Mesendoderm (in vitro differentiated cells): ENCODE measurements at regions not wholly inside any gene's neighbourhood (a gene's known extent, or its start where the extent isn't known, plus 50 kb on each side); places are given as distances from the start of the nearest gene placed in this dataset.

Experiments
- DNase-seq: peaks from one replicate; pipeline ENCODE4 v3.0.0; 2013
- H2AK5ac ChIP-seq: 2 replicates; pipeline ENCODE4 v1.6.1; 2013; ENCODE audit warnings: low read length, inconsistent platforms
- H2BK120ac ChIP-seq: 2 replicates; pipeline ENCODE4 v1.6.1; 2013; ENCODE audit warnings: low read depth, mild to moderate bottlenecking, low read length, moderate library complexity, mixed read lengths
- H2BK15ac ChIP-seq: replicated peaks from 2 replicates; pipeline ENCODE4 v1.6.1; 2013; ENCODE audit warnings: low read depth, mild to moderate bottlenecking, moderate library complexity
- H2BK5ac ChIP-seq: 2 replicates; pipeline ENCODE4 v1.6.1; 2013; ENCODE audit warnings: low read length, inconsistent platforms
- H3K18ac ChIP-seq: 2 replicates; pipeline ENCODE4 v1.6.1; 2013; ENCODE audit warnings: mild to moderate bottlenecking, low read length, mixed read lengths
- H3K23ac ChIP-seq: one replicate; pipeline ENCODE4 v1.6.1; 2013; ENCODE audit warnings: low read length
- H3K27ac ChIP-seq: 2 replicates; pipeline ENCODE4 v1.5.1; 2013; ENCODE audit warnings: low read depth, mild to moderate bottlenecking, inconsistent platforms, low read length, moderate library complexity
- H3K27me3 ChIP-seq: 2 replicates; pipeline ENCODE4 v1.6.1; 2013; ENCODE audit warnings: low read length, control low read depth, mild to moderate bottlenecking, inconsistent platforms; ENCODE audit not compliant: insufficient read depth, poor library complexity
- H3K36me3 ChIP-seq: 2 replicates; pipeline ENCODE4 v1.6.1; 2013; ENCODE audit warnings: low read length, inconsistent platforms; ENCODE audit not compliant: control insufficient read depth, insufficient read depth
- H3K4ac ChIP-seq: one replicate; pipeline ENCODE4 v1.6.1; 2013; ENCODE audit warnings: low read depth, mild to moderate bottlenecking, low read length, moderate library complexity
- H3K4me1 ChIP-seq: 2 replicates; pipeline ENCODE4 v1.6.1; 2013; ENCODE audit warnings: low read depth, low read length, inconsistent platforms; ENCODE audit not compliant: control insufficient read depth
- H3K4me2 ChIP-seq: 2 replicates; pipeline ENCODE4 v1.6.1; 2013; ENCODE audit warnings: low read length
- H3K4me3 ChIP-seq: 2 replicates; pipeline ENCODE4 v1.5.1; 2013; ENCODE audit warnings: mild to moderate bottlenecking, low read length
- H3K56ac ChIP-seq: one replicate; pipeline ENCODE4 v1.6.1; 2013; ENCODE audit warnings: low read length
- H3K79me1 ChIP-seq: 2 replicates; pipeline ENCODE4 v1.6.1; 2013; ENCODE audit warnings: low read length, inconsistent platforms
- H3K79me2 ChIP-seq: 2 replicates; pipeline ENCODE4 v1.6.1; 2013; ENCODE audit warnings: mild to moderate bottlenecking, low read length; ENCODE audit not compliant: control insufficient read depth, insufficient read depth
- H3K9ac ChIP-seq: 2 replicates; pipeline ENCODE4 v1.6.1; 2013; ENCODE audit warnings: low read length, inconsistent platforms
- H4K5ac ChIP-seq: one replicate; pipeline ENCODE4 v1.6.1; 2013; ENCODE audit warnings: low read length
- H4K8ac ChIP-seq: one replicate; pipeline ENCODE4 v1.6.1; 2013; ENCODE audit warnings: low read depth, mild to moderate bottlenecking, control low read depth, low read length, moderate library complexity
- WGBS: extraction: QIAGEN DNeasy Blood & Tissue Kit; methylation state at CpG from one replicate; pipeline ENCODE4 v1.1.7; 2013; ENCODE audit warnings: low lambda C conversion rate, missing lambda C conversion rate; ENCODE audit not compliant: insufficient coverage; ENCODE audit errors: extremely low coverage; 5-methylcytosine and 5-hydroxymethylcytosine counted together

DNA sequence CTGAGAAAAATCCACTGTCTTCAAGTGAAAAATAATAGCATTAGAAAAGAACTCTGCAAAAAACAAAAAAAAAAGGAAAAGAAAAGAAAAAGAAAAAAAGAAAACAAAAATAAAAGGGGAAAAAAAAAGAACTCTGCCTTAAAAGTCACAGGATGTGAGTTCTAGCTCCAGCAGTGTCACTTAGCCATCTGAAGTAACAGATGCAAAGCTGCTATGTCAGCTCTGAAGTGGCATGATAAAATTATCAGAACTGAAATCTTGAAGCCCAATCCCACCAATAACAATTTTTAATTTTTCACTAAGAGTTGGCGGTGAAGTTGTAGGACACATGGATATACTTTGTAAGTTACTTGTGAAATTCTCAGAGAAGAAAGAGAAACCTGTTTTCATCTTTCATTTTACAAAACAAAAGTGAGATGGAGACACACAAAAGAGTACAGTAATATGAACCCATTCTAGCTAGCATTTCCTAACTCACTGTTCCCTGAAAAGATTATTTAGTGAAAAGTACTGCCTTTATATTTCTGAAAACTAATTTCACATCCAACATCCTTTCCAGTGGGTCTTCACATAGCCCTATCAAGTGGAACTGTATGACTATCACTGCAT, 103.5 kb downstream of the ELAPOR2 start:
- DNase-seq = no peak
- H3K4ac ChIP-seq = no peak overlapping the region
- H2BK120ac ChIP-seq = no peak overlapping the region
- peaks cover 3% of the 10 kb centered on the region for H3K4me1 ChIP-seq
- H4K8ac ChIP-seq = no peak overlapping the region
- no peaks in the 10 kb centered on the region for H3K79me1 ChIP-seq
- no peak overlapping the region for H2AK5ac ChIP-seq
- no peak overlapping the region for H3K4me2 ChIP-seq
- no peak overlapping the region for H2BK5ac ChIP-seq
- H3K36me3 ChIP-seq = no peaks in the 10 kb centered on the region
- H3K18ac ChIP-seq = no peak overlapping the region
- no peak overlapping the region for H2BK15ac ChIP-seq
- WGBS = no CpG with 5 or more reads among the region's 1 CpG
- H3K27ac ChIP-seq = no peak overlapping the region
- H3K79me2 ChIP-seq = no peaks in the 10 kb centered on the region
- no peaks in the 10 kb centered on the region for H3K27me3 ChIP-seq
- H4K5ac ChIP-seq = no peak overlapping the region
- H3K4me3 ChIP-seq = no peak overlapping the region
- H3K9ac ChIP-seq = no peak overlapping the region
- no peak overlapping the region for H3K56ac ChIP-seq
- H3K23ac ChIP-seq = no peak overlapping the region

DNA sequence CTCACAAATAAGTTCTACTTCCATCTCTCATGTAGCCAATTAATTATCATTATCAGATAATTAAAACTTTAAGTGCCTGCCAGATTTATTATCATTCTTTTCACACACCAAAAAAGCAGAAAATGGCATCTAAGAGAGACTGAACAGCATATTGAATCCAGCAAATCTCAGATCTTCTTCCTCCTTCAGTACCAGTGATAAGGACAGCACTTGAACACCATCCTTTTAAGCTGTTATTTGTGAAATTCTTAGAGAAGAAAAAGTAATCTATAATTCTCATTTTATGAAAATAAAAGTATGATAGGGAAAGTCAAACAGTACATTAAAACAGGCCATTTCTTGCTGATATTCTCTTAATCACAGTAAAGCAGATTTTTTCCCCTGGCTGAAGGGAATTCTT, 104.5 kb downstream of the ELAPOR2 start:
- no peak overlapping the region for H2BK120ac ChIP-seq
- H3K36me3 ChIP-seq = no peaks in the 10 kb centered on the region
- H3K79me2 ChIP-seq = no peaks in the 10 kb centered on the region
- peaks cover 3% of the 10 kb centered on the region for H3K4me1 ChIP-seq
- H3K27me3 ChIP-seq = no peaks in the 10 kb centered on the region
- H2BK15ac ChIP-seq = no peak overlapping the region
- H4K5ac ChIP-seq = no peak overlapping the region
- H2AK5ac ChIP-seq = no peak overlapping the region
- no peak for DNase-seq
- H2BK5ac ChIP-seq = no peak overlapping the region
- no peak overlapping the region for H3K9ac ChIP-seq
- H3K4me3 ChIP-seq = no peak overlapping the region
- no peak overlapping the region for H3K18ac ChIP-seq
- H3K4me2 ChIP-seq = no peak overlapping the region
- H3K27ac ChIP-seq = no peak overlapping the region
- H3K56ac ChIP-seq = no peak overlapping the region
- H4K8ac ChIP-seq = no peak overlapping the region
- H3K4ac ChIP-seq = no peak overlapping the region
- no peaks in the 10 kb centered on the region for H3K79me1 ChIP-seq
- H3K23ac ChIP-seq = no peak overlapping the region

DNA sequence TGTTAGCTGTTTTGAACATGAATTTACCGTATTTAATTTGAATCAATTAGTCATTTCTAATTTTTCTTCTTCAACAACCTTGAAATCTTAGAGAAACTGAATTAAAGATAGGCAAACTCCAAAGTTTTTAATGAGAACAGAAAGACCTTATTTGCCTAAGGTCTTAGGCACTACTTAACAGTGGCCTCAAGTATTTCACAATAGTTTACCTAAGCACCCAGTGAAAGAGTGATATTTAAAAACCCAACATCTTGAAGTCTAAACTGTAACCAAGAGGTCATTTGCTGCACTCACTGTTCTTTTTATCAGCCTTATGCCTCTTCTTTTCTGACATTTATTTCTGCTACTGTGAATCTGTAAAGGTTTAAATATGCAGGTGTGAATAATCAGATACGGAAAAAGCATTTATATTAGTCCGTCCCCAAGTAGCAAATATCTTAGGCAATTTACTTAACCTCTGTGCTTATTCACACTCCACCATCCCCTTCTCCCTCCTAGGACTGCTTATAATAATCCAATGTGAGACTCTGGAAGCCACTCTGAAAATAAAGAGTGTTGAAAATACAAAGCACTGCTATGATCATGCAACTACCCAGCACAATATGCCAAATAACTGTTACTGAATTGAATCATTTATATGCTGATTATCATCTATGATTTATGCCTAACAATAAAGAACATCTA, 105.7 kb downstream of the ELAPOR2 start:
- H3K79me2 ChIP-seq = no peaks in the 10 kb centered on the region
- H3K27me3 ChIP-seq = no peaks in the 10 kb centered on the region
- H4K5ac ChIP-seq = no peak overlapping the region
- no peak for DNase-seq
- no peak overlapping the region for H2BK120ac ChIP-seq
- no peaks in the 10 kb centered on the region for H3K36me3 ChIP-seq
- H3K4me2 ChIP-seq = no peak overlapping the region
- H3K56ac ChIP-seq = no peak overlapping the region
- no peak overlapping the region for H3K23ac ChIP-seq
- H2BK15ac ChIP-seq = no peak overlapping the region
- no peaks in the 10 kb centered on the region for H3K79me1 ChIP-seq
- H2BK5ac ChIP-seq = no peak overlapping the region
- no peak overlapping the region for H3K18ac ChIP-seq
- H3K4me3 ChIP-seq = no peak overlapping the region
- no peak overlapping the region for H3K27ac ChIP-seq
- H4K8ac ChIP-seq = no peak overlapping the region
- H3K9ac ChIP-seq = no peak overlapping the region
- no peak overlapping the region for H2AK5ac ChIP-seq
- peaks cover 6% of the 10 kb centered on the region for H3K4me1 ChIP-seq
- no peak overlapping the region for H3K4ac ChIP-seq
- no CpG with 5 or more reads among the region's 3 CpGs for WGBS

DNA sequence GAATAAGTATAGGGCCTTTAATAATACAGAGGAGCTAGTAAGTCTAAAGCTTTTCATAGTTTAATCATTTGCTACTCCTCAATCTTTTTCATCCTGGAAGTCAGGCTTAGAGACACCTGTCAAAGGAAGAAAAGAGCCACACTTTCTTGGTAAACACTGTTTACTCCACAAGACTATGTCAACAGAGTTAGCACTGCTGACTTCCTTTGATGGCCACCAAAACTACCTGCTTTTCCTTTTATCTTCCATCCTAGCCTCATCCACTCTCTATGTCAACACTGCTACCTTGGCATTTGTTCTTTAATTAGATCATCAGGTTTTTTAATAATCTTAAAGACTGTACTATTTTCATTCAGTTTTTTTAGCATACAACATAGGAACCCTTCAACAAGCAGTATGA, 106.2 kb downstream of the ELAPOR2 start:
- H2BK15ac ChIP-seq = no peak overlapping the region
- no peak overlapping the region for H3K4ac ChIP-seq
- H3K79me2 ChIP-seq = no peaks in the 10 kb centered on the region
- H4K5ac ChIP-seq = no peak overlapping the region
- H3K18ac ChIP-seq = no peak overlapping the region
- no peak overlapping the region for H3K9ac ChIP-seq
- H3K23ac ChIP-seq = no peak overlapping the region
- no peak for DNase-seq
- H3K56ac ChIP-seq = no peak overlapping the region
- no peaks in the 10 kb centered on the region for H3K79me1 ChIP-seq
- no peak overlapping the region for H3K27ac ChIP-seq
- peaks cover 6% of the 10 kb centered on the region for H3K4me1 ChIP-seq
- H3K27me3 ChIP-seq = no peaks in the 10 kb centered on the region
- no peak overlapping the region for H3K4me2 ChIP-seq
- H4K8ac ChIP-seq = no peak overlapping the region
- H2BK120ac ChIP-seq = no peak overlapping the region
- H3K36me3 ChIP-seq = no peaks in the 10 kb centered on the region
- no peak overlapping the region for H2BK5ac ChIP-seq
- H2AK5ac ChIP-seq = no peak overlapping the region
- no peak overlapping the region for H3K4me3 ChIP-seq

DNA sequence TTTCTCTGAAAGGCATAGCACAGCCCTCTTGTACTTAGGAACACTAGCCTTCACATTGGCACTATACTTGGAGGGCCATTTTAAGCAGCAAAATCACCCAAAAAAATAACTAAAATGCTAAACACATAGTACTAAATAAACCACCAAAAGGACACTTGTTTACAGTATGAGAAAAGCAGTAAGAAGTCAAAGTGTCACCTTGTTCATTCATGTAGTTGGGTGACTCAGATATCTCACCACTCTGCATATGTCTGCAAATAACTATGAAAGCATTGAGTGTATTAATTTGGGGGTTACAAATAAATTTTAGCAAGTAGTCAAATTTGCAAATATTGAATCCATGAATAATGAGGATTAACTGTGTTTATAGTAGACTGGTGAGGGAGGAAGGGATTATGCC, 107.6 kb downstream of the ELAPOR2 start:
- Histone ChIP-seq H3K27me3 (no peaks in the 10 kb centered on the region), H3K4me1 (peaks cover 12% of the 10 kb centered on the region), H4K5ac (no peak overlapping the region), H3K79me2 (no peaks in the 10 kb centered on the region), H3K9ac (no peak overlapping the region), H3K18ac (no peak overlapping the region), H4K8ac (no peak overlapping the region), H3K4me3 (no peak overlapping the region), H3K27ac (no peak overlapping the region), H2BK15ac (no peak overlapping the region), H2BK5ac (no peak overlapping the region), H3K36me3 (no peaks in the 10 kb centered on the region), H3K23ac (no peak overlapping the region), H3K79me1 (no peaks in the 10 kb centered on the region), H2AK5ac (no peak overlapping the region), H3K56ac (no peak overlapping the region), H2BK120ac (no peak overlapping the region), H3K4me2 (no peak overlapping the region), H3K4ac (no peak overlapping the region)
- DNase-seq = no peak

DNA sequence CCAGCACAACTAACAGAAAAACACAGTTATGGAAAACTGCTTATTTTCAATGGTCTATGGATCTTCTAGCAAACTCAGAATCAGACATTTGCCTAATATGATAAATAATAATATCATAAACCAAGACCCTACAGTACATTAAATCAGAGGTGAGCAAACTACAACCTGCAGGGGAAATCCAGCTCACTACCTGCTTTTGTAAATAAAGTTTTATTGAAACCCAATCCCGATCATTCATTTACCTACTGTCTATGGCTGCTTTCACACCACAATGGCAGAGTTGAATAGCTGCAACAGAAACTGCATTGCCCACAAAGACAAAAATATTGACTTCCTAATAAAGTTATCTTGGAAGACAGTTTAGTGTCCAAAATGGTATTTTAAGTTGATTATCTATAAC, 108.5 kb downstream of the ELAPOR2 start:
- no peak overlapping the region for H3K18ac ChIP-seq
- no peaks in the 10 kb centered on the region for H3K27me3 ChIP-seq
- no peaks in the 10 kb centered on the region for H3K79me2 ChIP-seq
- H3K4me1 ChIP-seq = peaks cover 10% of the 10 kb centered on the region
- H3K79me1 ChIP-seq = no peaks in the 10 kb centered on the region
- no peak overlapping the region for H3K56ac ChIP-seq
- no peaks in the 10 kb centered on the region for H3K36me3 ChIP-seq
- H3K4me2 ChIP-seq = no peak overlapping the region
- H3K23ac ChIP-seq = no peak overlapping the region
- H4K5ac ChIP-seq = no peak overlapping the region
- no peak overlapping the region for H3K9ac ChIP-seq
- no peak overlapping the region for H3K4me3 ChIP-seq
- H3K27ac ChIP-seq = no peak overlapping the region
- WGBS = no CpG with 5 or more reads among the region's 1 CpG
- no peak overlapping the region for H2BK120ac ChIP-seq
- no peak overlapping the region for H3K4ac ChIP-seq
- no peak for DNase-seq
- no peak overlapping the region for H2BK15ac ChIP-seq
- H2BK5ac ChIP-seq = no peak overlapping the region
- H2AK5ac ChIP-seq = no peak overlapping the region
- H4K8ac ChIP-seq = no peak overlapping the region
